Stimulated activated CD4-positive, alpha-beta T cell treated with anti-CD3 and anti-CD28 coated beads, Interleukin-15, amount 100 ng/mL, for 48 hours (primary cell): ENCODE measurements at regions not wholly inside any gene's neighbourhood (a gene's known extent, or its start where the extent isn't known, plus 50 kb on each side); places are given as distances from the start of the nearest gene placed in this dataset.
"Not testable (repeated sequence)": the region's sequence is repeated elsewhere in the genome, so short reads cannot be mapped to it uniquely, and the experiment has no call there.

Experiments
- DNase-seq, 2 donors: peaks; one replicate each; pipeline ENCODE4 v3.0.0-alpha.2; 2020; ENCODE audit warnings: low read depth in 2 of 2

DNA sequence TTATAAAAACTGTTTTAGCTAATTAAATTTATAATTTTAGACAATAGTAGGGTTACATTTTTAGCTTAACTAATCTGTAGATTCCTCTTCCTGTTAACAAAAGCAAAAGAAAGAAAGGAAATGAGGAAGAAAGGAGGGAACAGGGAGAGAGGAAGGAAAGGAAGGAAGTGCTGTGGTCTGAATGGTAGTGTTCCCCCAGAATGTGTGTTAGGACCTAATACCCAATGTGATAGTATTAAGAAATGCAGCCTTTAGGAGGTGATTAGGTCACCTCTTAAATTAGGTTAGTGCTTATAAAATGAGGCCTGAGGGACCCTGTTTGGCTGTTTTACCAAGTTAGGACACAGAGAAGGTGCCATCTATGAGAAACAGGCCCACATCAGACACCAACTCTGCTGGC, 136.9 kb upstream of the SAMSN1 start:
- DNase-seq, result no peak

- DNase-seq, result no peak
Measured at GRCh38 chr21:14678973-14679574, 133.0 kb upstream of the SAMSN1 start.

DNA sequence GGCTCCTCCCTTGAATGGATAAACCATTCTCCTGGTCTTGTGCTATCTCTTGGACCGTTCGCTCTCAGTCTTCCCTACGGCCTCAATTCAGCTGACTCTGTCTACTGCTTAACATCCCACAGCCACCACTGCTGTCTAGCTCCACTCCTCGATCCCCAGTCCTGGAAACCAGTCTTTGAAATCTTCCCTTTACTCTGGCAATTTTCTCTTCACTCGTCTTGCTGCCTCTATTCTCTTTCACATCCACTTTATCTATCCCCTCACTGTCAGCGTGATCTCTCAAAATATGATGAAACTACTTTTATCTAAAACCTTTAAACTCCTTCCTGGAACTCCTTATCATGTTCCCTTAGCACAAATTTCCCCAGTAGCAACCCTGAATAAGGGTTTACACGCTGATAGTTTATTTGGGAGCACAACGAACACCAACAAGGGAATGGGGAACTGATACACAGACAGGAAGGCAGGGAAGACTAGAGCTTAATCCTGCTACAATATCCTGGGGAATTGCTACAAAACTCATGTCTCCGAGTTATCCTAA, 131.6 kb upstream of the SAMSN1 start:
- DNase-seq, result no peak

DNA sequence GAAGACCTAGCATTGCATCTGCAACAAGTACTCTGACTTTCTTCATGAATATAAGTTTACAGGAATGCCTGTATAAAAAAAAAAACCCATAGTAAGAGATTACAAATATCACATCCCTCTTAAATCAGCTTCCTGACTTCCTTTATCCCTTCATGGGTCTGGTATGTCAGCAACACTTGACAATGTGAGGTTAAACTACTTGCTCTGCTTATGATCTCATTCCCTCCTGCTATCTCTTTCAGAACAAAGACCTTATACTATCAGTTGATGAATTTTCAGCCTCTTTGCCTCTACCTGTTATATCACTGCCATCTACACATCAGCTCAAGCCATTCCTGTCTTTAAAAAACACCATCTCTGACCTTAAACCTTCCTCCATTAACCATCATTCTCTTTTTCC, 130.9 kb upstream of the SAMSN1 start:
- no peak for DNase-seq

DNA sequence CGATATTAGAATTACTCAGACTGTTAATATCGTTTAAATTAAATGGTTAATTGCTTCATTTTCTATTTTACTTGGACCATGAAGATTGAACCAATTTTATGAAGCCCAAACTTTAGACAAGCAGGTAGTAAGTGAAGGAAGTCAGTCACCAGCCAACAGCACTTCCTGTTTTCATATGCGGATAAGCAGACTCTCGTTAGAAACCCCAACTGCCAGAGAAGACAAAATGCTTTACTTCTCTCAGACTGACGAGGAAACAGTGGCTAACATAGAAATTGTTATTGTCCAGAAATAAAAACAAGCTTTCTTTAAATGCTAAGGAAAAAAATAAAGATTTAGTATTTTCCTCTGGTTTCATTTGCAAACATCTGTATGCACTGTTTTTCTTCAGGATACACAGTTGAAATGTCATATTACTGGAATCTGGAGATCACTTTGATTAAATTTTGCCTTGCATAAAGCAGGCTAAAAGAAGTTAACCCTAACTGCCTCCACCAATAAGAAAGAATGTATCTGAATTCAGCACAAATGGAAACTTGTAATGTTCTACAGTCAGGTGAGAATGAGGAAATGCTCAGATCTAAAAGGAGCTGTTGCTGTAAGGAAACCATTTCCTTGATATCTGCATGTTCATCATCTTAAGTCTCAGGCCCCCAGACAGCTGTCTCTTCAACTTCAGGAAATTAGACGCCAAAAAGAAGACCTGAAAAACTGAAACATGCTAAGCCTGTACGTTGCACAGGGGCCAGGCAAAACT, 129.8 kb upstream of the SAMSN1 start:
- no peak for DNase-seq

GRCh38 chr21:14673649-14674048, 127.5 kb upstream of the SAMSN1 start:
- DNase-seq, result no peak

DNA sequence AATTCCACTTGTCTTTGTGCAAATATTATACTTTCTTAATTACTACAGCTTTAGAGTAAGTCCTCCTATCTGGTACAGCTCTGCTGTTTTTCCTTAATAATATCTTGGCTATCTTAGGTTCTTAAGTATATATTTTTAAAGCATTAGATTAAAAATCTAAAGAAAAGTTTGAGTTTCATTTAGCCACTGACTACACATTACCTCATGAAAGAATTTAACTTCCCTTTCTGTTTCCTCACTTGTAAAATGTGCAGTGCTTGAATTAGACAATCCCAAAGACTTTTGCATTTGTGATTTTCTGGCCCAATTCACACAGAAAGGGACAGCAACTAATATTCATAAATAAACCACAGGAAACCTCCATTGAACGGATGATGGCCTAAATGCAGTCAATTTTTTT, 126.4 kb upstream of the SAMSN1 start:
- no peak for DNase-seq

- no peak for DNase-seq
Measured at GRCh38 chr21:14670409-14670808, 124.3 kb upstream of the SAMSN1 start.

- not testable (repeated sequence) for DNase-seq
Measured at GRCh38 chr21:14669092-14669491, 123.0 kb upstream of the SAMSN1 start.

DNA sequence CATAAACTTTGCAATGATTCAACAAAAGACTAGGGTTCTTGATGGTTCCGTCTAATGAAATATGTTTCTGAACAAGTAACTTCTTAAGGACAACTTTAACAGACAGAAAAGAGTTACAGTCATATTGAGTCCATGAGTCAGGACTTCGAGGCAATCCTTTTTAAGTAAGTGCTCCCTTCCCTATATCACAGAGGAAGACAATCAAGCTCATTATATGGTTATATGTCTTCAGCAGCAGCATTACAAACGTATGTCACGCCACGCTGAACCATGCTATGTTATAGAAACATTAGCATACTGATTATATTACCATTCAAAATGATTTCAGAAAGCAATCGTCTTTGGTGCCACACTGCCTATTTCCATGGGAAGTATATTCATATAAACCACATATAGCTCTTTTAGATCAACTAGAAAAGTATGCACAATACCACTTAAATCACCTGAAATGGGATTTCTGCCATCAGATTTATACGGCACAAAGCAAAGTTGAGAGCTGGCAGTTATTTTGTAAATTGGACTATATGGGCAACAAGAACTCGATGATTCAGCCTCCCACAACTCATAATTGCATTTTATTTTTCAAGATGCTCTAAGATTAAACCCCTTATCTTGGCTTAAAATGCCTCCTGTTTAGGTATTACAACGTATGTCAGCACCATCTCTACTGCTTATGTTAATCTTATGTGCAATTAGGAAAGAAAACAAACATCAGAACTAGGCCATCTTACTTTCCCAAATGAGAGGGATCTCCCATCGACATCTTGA, 111.3 kb upstream of the SAMSN1 start:
- no peak for DNase-seq

- no peak for DNase-seq
Measured at GRCh38 chr21:14646893-14647292, 100.8 kb upstream of the SAMSN1 start.

- DNase-seq, result no peak
Measured at GRCh38 chr21:14645702-14646101, 99.6 kb upstream of the SAMSN1 start.

DNA sequence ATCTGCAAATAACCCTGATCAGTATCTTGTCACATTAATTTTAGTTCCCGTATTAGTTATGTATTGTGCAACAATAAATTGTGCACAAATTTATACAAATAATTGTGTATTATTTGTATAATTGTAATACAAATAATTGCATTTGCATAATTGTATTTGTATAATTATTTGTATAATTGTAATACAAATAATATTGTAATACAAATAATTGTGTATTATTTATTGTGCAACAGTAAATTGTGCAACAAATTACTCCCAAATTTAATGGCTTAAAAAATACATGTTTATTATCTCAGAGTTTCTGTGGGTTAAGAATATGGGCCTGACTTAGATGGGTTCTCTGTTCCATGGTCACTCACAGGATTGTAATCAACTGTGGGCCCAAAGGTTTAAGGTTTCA, 86.2 kb upstream of the SAMSN1 start:
- DNase-seq, result no peak

GRCh38 chr21:14630556-14631069, 84.5 kb upstream of the SAMSN1 start:
- no peak for DNase-seq

- no peak for DNase-seq
Measured at GRCh38 chr21:14629461-14629860, 83.3 kb upstream of the SAMSN1 start.

DNA sequence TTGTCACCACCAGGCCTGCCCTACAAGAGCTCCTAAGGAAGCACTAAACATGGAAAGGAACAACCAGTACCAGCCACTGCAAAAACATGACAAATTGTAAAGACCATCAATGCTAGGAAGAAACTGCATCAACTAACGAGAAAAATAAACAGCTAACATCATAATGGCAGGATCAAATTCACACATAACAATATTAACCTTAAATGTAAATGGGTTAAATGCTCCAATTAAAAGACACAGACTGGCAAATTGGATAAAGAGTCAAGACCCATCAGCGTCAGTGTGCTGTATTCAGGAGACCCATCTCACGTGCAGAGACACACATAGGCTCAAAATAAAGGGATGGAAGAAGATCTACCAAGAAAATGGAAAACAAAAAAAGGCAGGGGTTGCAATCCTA, 77.0 kb upstream of the SAMSN1 start:
- not testable (repeated sequence) for DNase-seq

GRCh38 chr21:14620152-14620551, 74.0 kb upstream of the SAMSN1 start:
- DNase-seq, result no peak

DNA sequence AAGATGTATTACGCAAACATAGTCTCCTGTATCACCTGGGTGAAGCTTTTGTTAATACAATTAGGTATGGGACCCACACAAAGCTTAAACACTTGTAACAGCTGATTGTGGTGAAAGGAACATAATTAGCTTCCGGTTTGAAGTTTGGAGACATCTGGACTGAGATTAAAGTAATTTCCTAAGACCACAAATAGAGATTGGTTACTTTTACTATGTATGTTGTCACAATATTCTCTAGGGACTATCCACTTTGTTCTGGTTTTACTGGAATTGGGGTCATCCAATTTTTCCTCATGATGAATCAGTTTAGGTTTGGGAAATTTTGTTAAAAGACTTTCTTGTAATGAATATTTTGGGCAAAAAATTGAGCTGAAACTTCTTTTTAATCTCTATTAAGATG, 71.8 kb upstream of the SAMSN1 start:
- DNase-seq, result no peak

DNA sequence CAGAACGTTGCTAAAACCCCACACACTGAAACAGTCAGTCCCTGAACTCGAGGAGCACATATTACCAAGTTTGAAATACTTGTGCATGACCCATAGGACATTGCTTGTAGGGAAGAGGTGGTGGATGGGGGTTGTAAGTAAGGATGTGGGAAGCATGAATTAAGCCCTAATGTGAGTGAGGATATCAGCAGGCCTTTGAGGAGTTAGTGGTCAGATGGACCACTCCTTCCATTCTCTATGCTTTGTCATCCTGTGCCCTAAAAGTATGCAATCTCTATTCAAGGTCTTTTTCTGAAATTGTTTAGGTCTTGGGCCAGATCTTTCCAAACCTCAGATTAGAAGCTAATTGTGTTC, 70.9 kb upstream of the SAMSN1 start:
- DNase-seq, result no peak

DNA sequence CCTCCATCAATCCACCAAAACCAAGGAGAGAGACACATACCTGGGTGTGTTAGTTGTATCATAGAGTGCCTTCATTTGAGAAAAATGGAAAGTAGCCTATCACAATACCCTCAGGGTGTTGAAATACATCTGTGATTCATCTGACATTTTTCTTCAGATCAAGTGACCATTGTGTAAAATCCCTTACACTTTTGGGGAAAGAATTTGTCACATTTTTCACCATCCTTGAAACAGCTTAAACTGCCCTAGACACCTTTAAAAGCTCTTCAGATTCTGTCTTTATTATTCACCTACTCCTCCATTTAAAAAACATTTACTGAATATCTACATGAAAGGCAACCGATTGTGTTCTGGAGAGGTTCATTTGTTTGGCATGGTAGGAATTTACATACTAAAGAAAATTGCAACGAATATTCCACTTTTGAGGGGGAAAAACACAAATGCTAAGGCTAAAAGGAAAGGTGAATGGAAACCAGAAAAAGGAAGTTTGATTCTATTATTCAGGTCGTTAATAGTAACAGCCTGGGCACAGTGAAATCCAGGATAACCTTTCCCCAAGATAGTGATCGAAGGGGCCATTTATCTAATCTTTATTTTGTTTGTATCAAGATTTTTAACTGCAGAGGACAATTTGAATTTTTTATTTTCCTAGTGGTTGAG, 70.4 kb upstream of the SAMSN1 start:
- no peak for DNase-seq

- DNase-seq, result no peak
Measured at GRCh38 chr21:14615359-14615974, 69.4 kb upstream of the SAMSN1 start.

DNA sequence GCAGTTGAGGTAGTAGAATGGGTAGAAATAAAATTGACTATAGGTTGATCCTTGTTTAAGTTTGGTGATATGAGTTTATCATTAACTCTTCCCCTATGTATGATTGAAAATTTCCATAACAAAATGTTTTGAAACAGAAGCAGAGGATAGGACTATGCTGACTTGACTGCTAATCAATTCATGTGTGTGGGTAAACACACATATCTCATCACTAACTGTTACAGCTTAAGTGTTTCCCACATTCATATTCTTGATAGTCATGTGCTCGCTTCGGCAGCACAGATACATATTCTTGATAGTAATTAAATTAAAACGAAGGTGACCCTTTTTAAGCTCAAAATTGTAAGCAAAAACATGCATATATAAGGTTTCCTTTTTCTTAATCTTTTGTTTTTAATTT, 68.2 kb upstream of the SAMSN1 start:
- DNase-seq, result no peak
